CD4-positive, CD25-positive, alpha-beta regulatory T cell (primary cell): ENCODE measurements at regions not wholly inside any gene's neighbourhood (a gene's known extent, or its start where the extent isn't known, plus 50 kb on each side); places are given as distances from the start of the nearest gene placed in this dataset.
A peak's percentile ranks its signal among the peaks of the same experiment; 100 is the strongest.

Experiments
- ATAC-seq, 2 donors: fragments of 150-1000 bp; cut with Tn5 transposase; one replicate each; pipeline ENCODE4 v1.10.0; 2021; ENCODE audit warnings: low read depth in 2 of 2, moderate number of reproducible peaks in 2 of 2, moderate library complexity in 1 of 2
- DNase-seq, 3 donors: peaks; one replicate each; pipeline versions ENCODE4 v3.0.0 to v3.0.0-alpha.2; 2012 to 2022; ENCODE audit warnings: mixed read lengths in 1 of 3
- H3K27ac ChIP-seq: one replicate; pipeline ENCODE4 v1.7.0; 2013; ENCODE audit warnings: mild to moderate bottlenecking, low read length; ENCODE audit not compliant: insufficient read depth, poor library complexity, severe bottlenecking
- H3K27me3 ChIP-seq: one replicate; pipeline ENCODE4 v1.7.0; 2013; ENCODE audit warnings: low read length; ENCODE audit not compliant: control insufficient read depth, insufficient read depth
- H3K36me3 ChIP-seq: one replicate; pipeline ENCODE4 v1.7.0; 2013; ENCODE audit warnings: mild to moderate bottlenecking, low read length, moderate library complexity; ENCODE audit not compliant: control insufficient read depth, insufficient read depth
- H3K4me1 ChIP-seq: 2 replicates; pipeline ENCODE4 v1.7.0; 2013; ENCODE audit warnings: mild to moderate bottlenecking, low read length; ENCODE audit not compliant: insufficient read depth, control insufficient read depth, poor library complexity, severe bottlenecking
- H3K4me3 ChIP-seq: one replicate; pipeline ENCODE4 v1.7.0; 2013; ENCODE audit warnings: low read depth, mild to moderate bottlenecking, low read length, moderate library complexity
- H3K9me3 ChIP-seq, 2 experiments: 1 replicate in 1 of 2; 2 replicates in 1 of 2; pipeline ENCODE4 v1.7.0; 2013; ENCODE audit warnings: low read length in 2 of 2, mild to moderate bottlenecking in 1 of 2, moderate library complexity in 1 of 2; ENCODE audit not compliant: control insufficient read depth in 2 of 2
- H3K27ac Mint-ChIP-seq, 3 donors: one replicate each; pipeline ENCODE4 v1.8.0; 2020 to 2022; ENCODE audit warnings: mild to moderate bottlenecking in 3 of 3, mixed read lengths in 3 of 3, moderate library complexity in 2 of 3
- H3K27me3 Mint-ChIP-seq: one replicate; pipeline ENCODE4 v1.8.0; 2022; ENCODE audit warnings: mild to moderate bottlenecking, mixed read lengths
- H3K36me3 Mint-ChIP-seq: one replicate; pipeline ENCODE4 v1.8.0; 2020; ENCODE audit warnings: mixed read lengths
- H3K4me1 Mint-ChIP-seq, 4 donors: one replicate each; pipeline ENCODE4 v1.8.0; 2020 to 2022; ENCODE audit warnings: mixed read lengths in 4 of 4, mild to moderate bottlenecking in 1 of 4
- H3K4me3 Mint-ChIP-seq, 4 donors: one replicate each; pipeline ENCODE4 v1.8.0; 2020 to 2022; ENCODE audit warnings: mild to moderate bottlenecking in 4 of 4, mixed read lengths in 4 of 4, moderate library complexity in 3 of 4
- H3K9me3 Mint-ChIP-seq, 7 donors: one replicate each; pipeline ENCODE4 v1.8.0; 2020 to 2022; ENCODE audit warnings: mixed read lengths in 7 of 7, mild to moderate bottlenecking in 3 of 7, moderate library complexity in 2 of 7

GRCh38 chr1:5267603-5268235, 613.3 kb downstream of the AJAP1 start:
- Histone ChIP-seq H3K27ac (no peak overlapping the region), H3K4me1 (no peaks in the 10 kb centered on the region), H3K27me3 (no peaks in the 10 kb centered on the region), H3K9me3 (no peaks in the 10 kb centered on the region), H3K4me3 (no peak overlapping the region), H3K36me3 (no peaks in the 10 kb centered on the region)
- ATAC-seq (no peak), DNase-seq (no peak)
- Mint-ChIP-seq H3K27ac (no peak overlapping the region), H3K4me3 (no peak overlapping the region), H3K4me1 (peaks cover 0 to 3% (median 0%) of the 10 kb centered on the region in 4 donors), H3K27me3 (no peaks in the 10 kb centered on the region), H3K36me3 (peaks cover 3% of the 10 kb centered on the region), H3K9me3 (peaks cover 0 to 6% (median 0%) of the 10 kb centered on the region in 7 donors)

DNA sequence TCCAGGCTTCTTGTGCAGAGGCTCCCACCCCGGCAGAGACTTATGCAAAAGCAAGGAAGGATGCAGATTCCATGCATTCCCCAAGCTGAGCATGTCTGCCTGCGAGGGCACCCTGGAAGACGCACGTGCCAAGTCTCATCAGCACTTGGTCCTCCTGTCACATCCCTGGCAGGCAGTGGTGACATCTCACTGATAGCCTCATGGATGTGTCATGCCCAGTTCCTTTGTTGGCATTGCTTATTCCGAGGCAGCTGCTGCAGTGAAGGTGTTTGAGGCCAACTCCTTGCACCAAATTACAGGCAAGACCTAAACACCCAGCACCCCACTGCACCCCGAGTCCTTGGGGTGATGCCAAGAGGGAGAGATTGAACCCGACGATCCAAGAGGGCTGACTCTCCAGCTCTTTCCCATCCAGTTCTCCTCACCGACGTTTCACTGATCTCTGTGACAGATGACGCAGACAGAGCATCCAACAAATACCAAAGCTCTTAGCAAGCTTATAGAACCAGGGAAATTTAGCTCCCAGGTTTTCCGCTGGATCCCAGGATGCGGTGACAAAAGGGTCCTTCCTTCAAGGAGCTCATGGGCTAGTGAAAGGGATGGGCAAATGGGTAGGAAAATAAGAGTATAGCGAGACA, 611.1 kb downstream of the AJAP1 start:
- DNase-seq (no peak), ATAC-seq (no peak)
- Mint-ChIP-seq H3K27ac (no peak overlapping the region), H3K4me3 (no peak overlapping the region), H3K9me3 (peaks cover 0 to 8% (median 0%) of the 10 kb centered on the region in 7 donors), H3K27me3 (no peaks in the 10 kb centered on the region), H3K36me3 (peaks cover 3% of the 10 kb centered on the region), H3K4me1 (no peaks in the 10 kb centered on the region)
- H3K27me3 ChIP-seq = no peaks in the 10 kb centered on the region
- no peaks in the 10 kb centered on the region for H3K36me3 ChIP-seq
- H3K27ac ChIP-seq = no peak overlapping the region
- H3K9me3 ChIP-seq = no peaks in the 10 kb centered on the region
- no peaks in the 10 kb centered on the region for H3K4me1 ChIP-seq
- H3K4me3 ChIP-seq = no peak overlapping the region

DNA sequence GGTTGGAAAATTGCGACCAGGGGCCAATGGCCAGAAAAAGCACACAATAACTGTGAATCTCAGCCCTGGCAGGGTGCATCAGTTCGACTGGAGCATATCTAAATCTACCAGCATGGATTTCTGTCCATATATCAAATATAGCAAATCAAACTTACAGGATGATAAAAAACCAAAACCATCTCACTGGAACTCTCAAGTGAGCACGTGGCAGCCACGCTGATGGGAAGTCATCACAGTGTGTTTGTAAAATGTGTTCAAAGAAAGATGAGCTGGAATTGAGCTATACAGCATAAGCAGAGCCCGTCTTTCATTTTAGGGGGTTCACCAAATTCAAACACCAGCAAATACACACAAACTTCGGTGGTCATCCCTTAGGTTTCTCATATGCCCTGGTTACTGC, 610.1 kb downstream of the AJAP1 start:
- no peak overlapping the region for H3K27ac Mint-ChIP-seq
- no peak overlapping the region for H3K4me3 ChIP-seq
- DNase-seq (no peak), ATAC-seq (no peak)
- H3K27me3 Mint-ChIP-seq = no peaks in the 10 kb centered on the region
- H3K27ac ChIP-seq = no peak overlapping the region
- no peak overlapping the region for H3K4me3 Mint-ChIP-seq
- H3K4me1 Mint-ChIP-seq = no peaks in the 10 kb centered on the region
- H3K4me1 ChIP-seq = no peaks in the 10 kb centered on the region
- peaks cover 3% of the 10 kb centered on the region for H3K36me3 Mint-ChIP-seq
- no peaks in the 10 kb centered on the region for H3K9me3 ChIP-seq
- peaks cover under 1 to 15% (median 2%) of the 10 kb centered on the region in 7 donors for H3K9me3 Mint-ChIP-seq
- no peaks in the 10 kb centered on the region for H3K36me3 ChIP-seq
- H3K27me3 ChIP-seq = no peaks in the 10 kb centered on the region

DNA sequence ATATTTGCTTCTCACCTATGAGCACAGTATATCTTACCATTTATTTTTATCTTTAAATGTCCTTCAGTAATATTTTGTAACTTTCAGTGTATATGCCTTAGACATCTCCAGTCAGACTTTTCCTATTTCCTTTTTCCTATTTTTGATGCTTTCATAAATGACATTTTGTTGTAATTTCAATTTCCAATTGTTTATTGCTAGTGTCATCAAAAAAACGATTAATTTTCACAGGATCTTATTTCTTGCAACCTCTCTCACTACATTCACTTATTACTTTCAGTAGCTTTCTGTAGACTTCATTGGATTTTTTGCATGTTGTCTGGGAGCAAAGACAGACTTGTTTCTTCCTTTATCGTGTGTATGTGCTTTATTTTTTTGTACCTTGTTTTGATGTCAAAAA, 602.4 kb downstream of the AJAP1 start:
- Histone ChIP-seq H3K4me1 (no peaks in the 10 kb centered on the region), H3K4me3 (no peak overlapping the region), H3K27me3 (no peaks in the 10 kb centered on the region), H3K36me3 (no peaks in the 10 kb centered on the region), H3K9me3 (peaks cover 0 to 5% of the 10 kb centered on the region in 2 experiments), H3K27ac (no peak overlapping the region)
- peaks cover 6% of the 10 kb centered on the region for H3K36me3 Mint-ChIP-seq
- no peak for DNase-seq
- H3K27ac Mint-ChIP-seq = peak overlapping the region in 1 of 3 donors; percentile 65
- no peak for ATAC-seq
- no peaks in the 10 kb centered on the region for H3K27me3 Mint-ChIP-seq
- peaks cover 4 to 22% (median 6%) of the 10 kb centered on the region in 7 donors for H3K9me3 Mint-ChIP-seq
- no peaks in the 10 kb centered on the region for H3K4me1 Mint-ChIP-seq
- H3K4me3 Mint-ChIP-seq = no peak overlapping the region

DNA sequence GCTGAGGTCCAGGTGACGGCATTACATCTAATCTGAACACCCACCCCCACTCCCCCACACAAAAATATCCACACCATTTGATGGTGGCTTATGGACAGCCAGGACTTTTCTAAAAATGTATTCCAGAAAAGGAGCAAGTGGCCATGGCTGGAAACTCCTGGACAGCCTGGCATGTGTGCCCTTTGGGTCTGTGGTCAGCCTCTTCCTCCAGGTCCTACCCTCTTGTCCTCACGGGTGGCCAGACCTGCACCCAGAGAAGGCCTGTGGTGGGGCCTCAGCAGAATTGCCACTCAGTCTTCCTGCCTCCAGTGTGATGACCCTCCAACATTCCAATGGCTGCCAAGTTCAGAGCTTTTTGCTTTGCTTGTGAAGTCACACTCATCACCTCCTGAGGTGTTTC, 600.6 kb downstream of the AJAP1 start:
- peaks cover 0 to 5% of the 10 kb centered on the region in 2 experiments for H3K9me3 ChIP-seq
- ATAC-seq (no peak), DNase-seq (no peak)
- no peak overlapping the region for H3K27ac ChIP-seq
- peaks cover 3 to 20% (median 6%) of the 10 kb centered on the region in 7 donors for H3K9me3 Mint-ChIP-seq
- no peak overlapping the region for H3K4me3 ChIP-seq
- H3K36me3 Mint-ChIP-seq = peaks cover 6% of the 10 kb centered on the region
- no peaks in the 10 kb centered on the region for H3K27me3 Mint-ChIP-seq
- H3K27me3 ChIP-seq = peaks cover 3% of the 10 kb centered on the region
- H3K36me3 ChIP-seq = no peaks in the 10 kb centered on the region
- no peaks in the 10 kb centered on the region for H3K4me1 ChIP-seq
- H3K4me1 Mint-ChIP-seq = no peaks in the 10 kb centered on the region
- H3K4me3 Mint-ChIP-seq = no peak overlapping the region
- no peak overlapping the region for H3K27ac Mint-ChIP-seq

DNA sequence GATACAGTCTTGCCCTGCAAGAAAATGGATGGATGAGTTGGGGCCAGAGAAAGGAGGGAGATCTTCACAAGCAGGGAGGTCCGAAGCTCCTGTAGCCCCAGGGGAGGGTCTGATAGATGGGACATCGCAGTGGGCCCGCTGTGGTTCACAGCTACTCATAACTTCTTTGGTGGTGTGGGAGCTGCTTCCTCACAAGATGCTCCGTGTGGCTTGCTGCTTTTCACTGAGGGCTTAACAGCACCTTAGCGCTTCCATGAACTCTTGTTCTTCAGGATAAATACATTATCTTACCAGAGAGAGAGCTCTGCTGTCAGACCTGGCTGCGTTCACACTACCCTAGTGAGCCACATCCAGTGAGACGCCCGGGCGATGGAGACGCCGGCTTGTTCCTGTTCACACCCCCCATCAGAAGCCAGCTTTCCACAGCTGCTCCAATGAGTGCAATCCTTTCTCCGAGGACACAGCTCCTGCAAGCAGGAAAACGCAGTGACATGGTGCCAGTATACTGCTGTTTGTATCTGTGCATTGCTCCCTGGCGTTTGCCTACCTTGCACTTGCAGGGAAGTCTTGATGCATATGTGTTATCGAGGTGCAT, 599.8 kb downstream of the AJAP1 start:
- Histone ChIP-seq H3K27ac (no peak overlapping the region), H3K4me3 (no peak overlapping the region), H3K36me3 (no peaks in the 10 kb centered on the region), H3K4me1 (no peaks in the 10 kb centered on the region), H3K9me3 (peaks cover 0 to 4% of the 10 kb centered on the region in 2 experiments), H3K27me3 (peaks cover 4% of the 10 kb centered on the region)
- DNase-seq = no peak
- Mint-ChIP-seq H3K27ac (no peak overlapping the region), H3K27me3 (no peaks in the 10 kb centered on the region), H3K4me1 (no peaks in the 10 kb centered on the region), H3K36me3 (peaks cover 6% of the 10 kb centered on the region), H3K4me3 (no peak overlapping the region), H3K9me3 (peaks cover 1 to 13% (median 3%) of the 10 kb centered on the region in 7 donors)
- ATAC-seq = no peak

DNA sequence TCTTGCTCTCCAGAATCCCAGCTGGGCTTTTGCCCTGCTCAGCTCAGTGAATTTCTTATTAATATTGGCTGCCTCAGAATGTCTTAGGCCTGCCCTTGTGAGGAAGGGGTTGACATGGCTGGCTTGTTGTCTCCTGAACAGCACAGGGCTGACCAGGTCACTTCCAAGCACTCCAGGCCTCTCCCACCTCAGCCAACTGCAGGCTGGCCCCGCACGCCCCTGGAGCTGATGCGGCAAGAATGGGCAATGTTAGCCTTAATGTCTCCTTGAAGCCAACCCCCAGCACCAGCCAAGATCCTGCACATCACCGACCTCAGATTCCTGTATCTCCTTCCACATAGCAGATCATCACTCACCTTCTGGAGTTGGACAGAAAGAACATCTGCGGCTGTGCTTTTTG, 598.6 kb downstream of the AJAP1 start:
- DNase-seq (no peak), ATAC-seq (no peak)
- Mint-ChIP-seq H3K27ac (peak overlapping the region in 1 of 3 donors; percentile 65), H3K4me3 (no peak overlapping the region), H3K9me3 (peaks cover 0 to 2% (median 0%) of the 10 kb centered on the region in 7 donors), H3K36me3 (no peaks in the 10 kb centered on the region), H3K27me3 (peaks cover 3% of the 10 kb centered on the region), H3K4me1 (no peaks in the 10 kb centered on the region)
- H3K9me3 ChIP-seq = no peaks in the 10 kb centered on the region
- H3K27me3 ChIP-seq = peaks cover 4% of the 10 kb centered on the region
- no peak overlapping the region for H3K4me3 ChIP-seq
- H3K4me1 ChIP-seq = no peaks in the 10 kb centered on the region
- H3K27ac ChIP-seq = no peak overlapping the region
- H3K36me3 ChIP-seq = no peaks in the 10 kb centered on the region
